ENCODE measurements at regions not wholly inside any gene's neighbourhood (a gene's known extent, or its start where the extent isn't known, plus 50 kb on each side); places are given as distances from the start of the nearest gene placed in this dataset.
"Not testable (repeated sequence)": the region's sequence is repeated elsewhere in the genome, so short reads cannot be mapped to it uniquely, and the experiment has no call there.

- H3K27ac ChIP-seq, result peak overlapping the region in 3 of 4 donors; percentile 43 to 85 (median 74)
- DNase-seq, result no peak
- H3K9me3 ChIP-seq, result no peaks in the 10 kb centered on the region
- H3K36me3 ChIP-seq, result no peaks in the 10 kb centered on the region
- no peaks in the 10 kb centered on the region for H3K27me3 ChIP-seq
- in situ Hi-C loops (cut with MboI; ENCODE audit: low pct_ligation_motif_present in 1 of 4, low pct_unique_long_range_greater_than_20kb in 1 of 4, low sequenced_read_pairs in 3 of 4), result no loop called here
- 61 to 65% methylated on average over 2 of the region's 2 CpGs for WGBS, 2 donors (ENCODE audit: low coverage in 1 of 2)
- no peak overlapping the region for H3K4me3 ChIP-seq
- H3K4me1 ChIP-seq, result peaks cover 11 to 46% (median 22%) of the 10 kb centered on the region in 4 donors
- intact Hi-C loops (cut with DNase I; ENCODE audit: low total_unique reads), result no loop called here
- TF ChIP-seq POLR2A (IDR thresholded peaks at IDR 0.05) (no peak), POLR2AphosphoS5 (IDR thresholded peaks at IDR 0.05) (peak in 2 of 3 donors; percentile 29)
These were observed 130.0 kb downstream of the ARL4C start for GRCh38 chr2:234366891-234367290.

DNA sequence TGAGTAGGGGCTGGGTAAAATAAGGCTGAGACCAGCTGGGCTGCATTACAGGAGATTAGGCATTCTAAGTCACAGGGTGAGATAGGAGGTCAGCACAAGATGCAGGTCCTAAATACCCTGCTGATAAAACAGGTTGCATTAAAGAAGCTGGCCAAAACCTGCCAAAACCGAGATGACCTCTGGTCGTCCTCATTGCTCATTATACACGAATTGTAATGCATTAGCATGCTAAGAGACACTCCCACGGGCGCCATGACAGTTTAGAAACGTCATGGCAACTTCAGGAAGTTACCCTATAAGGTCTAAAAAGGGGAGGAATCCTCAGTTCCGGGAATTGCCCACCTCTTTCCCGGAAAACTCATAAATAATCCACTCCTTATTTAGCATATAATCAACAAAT lies 132.2 kb downstream of the ARL4C start:
- in situ Hi-C loops (cut with MboI; ENCODE audit: low pct_ligation_motif_present in 1 of 4, low pct_unique_long_range_greater_than_20kb in 1 of 4, low sequenced_read_pairs in 3 of 4) (no loop called here), intact Hi-C loops (cut with DNase I; ENCODE audit: low total_unique reads) (no loop called here)
- Histone ChIP-seq H3K9me3 (no peaks in the 10 kb centered on the region), H3K27me3 (no peaks in the 10 kb centered on the region), H3K27ac (no peak overlapping the region), H3K36me3 (no peaks in the 10 kb centered on the region), H3K4me3 (no peak overlapping the region), H3K4me1 (peaks cover 11 to 42% (median 22%) of the 10 kb centered on the region in 4 donors)
- no peak for DNase-seq
- 82% methylated on average over 8 of the region's 8 CpGs; no CpG with 5 or more reads in 1 of the 2 donors for WGBS, 2 donors (ENCODE audit: low coverage in 1 of 2)
- TF ChIP-seq, protein P1, sequence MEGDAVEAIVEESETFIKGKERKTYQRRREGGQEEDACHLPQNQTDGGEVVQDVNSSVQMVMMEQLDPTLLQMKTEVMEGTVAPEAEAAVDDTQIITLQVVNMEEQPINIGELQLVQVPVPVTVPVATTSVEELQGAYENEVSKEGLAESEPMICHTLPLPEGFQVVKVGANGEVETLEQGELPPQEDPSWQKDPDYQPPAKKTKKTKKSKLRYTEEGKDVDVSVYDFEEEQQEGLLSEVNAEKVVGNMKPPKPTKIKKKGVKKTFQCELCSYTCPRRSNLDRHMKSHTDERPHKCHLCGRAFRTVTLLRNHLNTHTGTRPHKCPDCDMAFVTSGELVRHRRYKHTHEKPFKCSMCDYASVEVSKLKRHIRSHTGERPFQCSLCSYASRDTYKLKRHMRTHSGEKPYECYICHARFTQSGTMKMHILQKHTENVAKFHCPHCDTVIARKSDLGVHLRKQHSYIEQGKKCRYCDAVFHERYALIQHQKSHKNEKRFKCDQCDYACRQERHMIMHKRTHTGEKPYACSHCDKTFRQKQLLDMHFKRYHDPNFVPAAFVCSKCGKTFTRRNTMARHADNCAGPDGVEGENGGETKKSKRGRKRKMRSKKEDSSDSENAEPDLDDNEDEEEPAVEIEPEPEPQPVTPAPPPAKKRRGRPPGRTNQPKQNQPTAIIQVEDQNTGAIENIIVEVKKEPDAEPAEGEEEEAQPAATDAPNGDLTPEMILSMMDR (IDR thresholded peaks at IDR 0.05), result no peak
- TF ChIP-seq EP300 (IDR thresholded peaks at IDR 0.05; ENCODE audit: low read depth) (no peak), POLR2A (IDR thresholded peaks at IDR 0.05) (no peak), POLR2AphosphoS5 (IDR thresholded peaks at IDR 0.05) (no peak)

DNA sequence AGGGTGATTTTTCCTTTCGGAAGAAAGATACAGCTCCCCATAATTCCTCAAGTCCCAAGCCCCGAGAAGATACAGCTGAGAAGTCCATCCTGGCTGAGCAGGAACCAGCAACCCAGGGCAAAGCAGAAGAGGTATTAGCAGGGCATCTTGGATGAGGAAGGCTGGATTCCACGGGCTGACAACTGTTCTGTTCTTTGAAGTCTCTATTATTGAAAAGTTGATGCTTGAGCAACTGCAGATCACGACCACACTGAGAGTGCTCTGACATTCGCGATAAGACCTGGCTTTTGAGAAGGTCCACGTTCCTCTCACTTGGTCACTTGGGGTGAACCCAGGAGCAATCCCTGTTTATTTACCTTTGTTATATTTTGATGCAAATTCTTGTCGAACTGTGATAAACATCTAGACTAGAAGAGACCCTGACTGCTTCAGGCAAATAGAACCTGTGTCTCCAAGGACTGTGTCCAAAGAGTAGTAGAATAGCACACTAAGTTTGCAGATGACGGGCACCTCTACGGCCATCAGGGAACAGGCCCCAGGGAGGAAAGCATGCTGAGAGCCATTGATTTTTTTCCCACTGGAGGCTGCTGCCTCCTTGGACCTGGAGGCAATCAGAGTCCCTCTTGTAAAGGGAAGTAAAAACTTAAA lies 133.1 kb downstream of the ARL4C start:
- Histone ChIP-seq H3K9me3 (no peaks in the 10 kb centered on the region), H3K27ac (peak overlapping the region in 1 of 4 donors; percentile 24), H3K4me1 (peaks cover 11 to 34% (median 19%) of the 10 kb centered on the region in 4 donors), H3K27me3 (no peaks in the 10 kb centered on the region), H3K36me3 (no peaks in the 10 kb centered on the region), H3K4me3 (no peak overlapping the region)
- TF ChIP-seq POLR2AphosphoS5 (IDR thresholded peaks at IDR 0.05), result no peak
- TF ChIP-seq, protein P1 (IDR thresholded peaks at IDR 0.05), result no peak
- TF ChIP-seq EP300 (IDR thresholded peaks at IDR 0.05; ENCODE audit: low read depth), result no peak
- TF ChIP-seq POLR2A (IDR thresholded peaks at IDR 0.05), result no peak
- no peak for DNase-seq
- intact Hi-C loops (cut with DNase I; ENCODE audit: low total_unique reads) (no loop called here), in situ Hi-C loops (cut with MboI; ENCODE audit: low pct_ligation_motif_present in 1 of 4, low pct_unique_long_range_greater_than_20kb in 1 of 4, low sequenced_read_pairs in 3 of 4) (no loop called here)
- WGBS, 2 donors (ENCODE audit: low coverage in 1 of 2), result 67 to 71% methylated on average over 4 to 10 of the region's 10 CpGs

GRCh38 chr2:234363011-234363487 lies 133.8 kb downstream of the ARL4C start:
- H3K27ac ChIP-seq, result peak overlapping the region in 2 of 4 donors; percentile 24 to 30
- H3K4me1 ChIP-seq, result peaks cover 4 to 27% (median 14%) of the 10 kb centered on the region in 4 donors
- no peaks in the 10 kb centered on the region for H3K27me3 ChIP-seq
- peak in 1 of 3 donors; percentile 25 for TF ChIP-seq POLR2AphosphoS5 (IDR thresholded peaks at IDR 0.05)
- TF ChIP-seq, protein P1 (IDR thresholded peaks at IDR 0.05), result no peak
- DNase-seq, result no peak
- in situ Hi-C loops (cut with MboI; ENCODE audit: low pct_ligation_motif_present in 1 of 4, low pct_unique_long_range_greater_than_20kb in 1 of 4, low sequenced_read_pairs in 3 of 4), result no loop called here
- no peak overlapping the region for H3K4me3 ChIP-seq
- 24 to 33% methylated on average over 3 to 4 of the region's 4 CpGs for WGBS, 2 donors (ENCODE audit: low coverage in 1 of 2)
- H3K36me3 ChIP-seq, result no peaks in the 10 kb centered on the region
- H3K9me3 ChIP-seq, result no peaks in the 10 kb centered on the region
- intact Hi-C loops (cut with DNase I; ENCODE audit: low total_unique reads), result no loop called here

GRCh38 chr2:234360313-234360975 lies 136.4 kb downstream of the ARL4C start:
- H3K4me3 ChIP-seq; in situ Hi-C loops (cut with MboI; ENCODE audit: low pct_ligation_motif_present in 1 of 4, low pct_unique_long_range_greater_than_20kb in 1 of 4, low sequenced_read_pairs in 3 of 4): not testable (repeated sequence)

More at GRCh38 chr2:234360313-234360975, 136.4 kb downstream of the ARL4C start:
- intact Hi-C loops (cut with DNase I; ENCODE audit: low total_unique reads); H3K27me3 ChIP-seq; H3K4me1 ChIP-seq; H3K36me3 ChIP-seq; DNase-seq; H3K27ac ChIP-seq; H3K9me3 ChIP-seq: not testable (repeated sequence)

Data from transverse colon (tissue), 4 donors.